SU-DHL-6 (cell line): ENCODE measurements at regions not wholly inside any gene's neighbourhood (a gene's known extent, or its start where the extent isn't known, plus 50 kb on each side); places are given as distances from the start of the nearest gene placed in this dataset.

ENCODE experiments used
- H2AFZ ChIP-seq: fragments of 200-600 bp; sonication (generic); 2 replicates; pipeline ENCODE4 v1.6.1; 2014; ENCODE audit warnings: low read depth, mild to moderate bottlenecking, moderate library complexity, mixed read lengths, antibody characterized with exemption, low read length; ENCODE audit not compliant: severe bottlenecking
- H3F3A ChIP-seq: fragments of 200-600 bp; shearing (Covaris generic); 2 replicates; pipeline ENCODE4 v1.6.0; 2016; ENCODE audit warnings: antibody characterized with exemption, mild to moderate bottlenecking; ENCODE audit not compliant: insufficient read depth
- H3K27ac ChIP-seq: fragments of 200-600 bp; sonication (generic); 2 replicates; pipeline ENCODE4 v1.5.1; 2016; ENCODE audit warnings: low read depth, mild to moderate bottlenecking, low read length, moderate library complexity, mixed read lengths
- H3K27me3 ChIP-seq: fragments of 200-600 bp; sonication (generic), shearing (Covaris generic); 2 replicates; pipeline ENCODE4 v1.6.0; 2014; ENCODE audit warnings: mild to moderate bottlenecking, low read length
- H3K36me3 ChIP-seq: fragments of 200-600 bp; sonication (generic); 2 replicates; pipeline ENCODE4 v1.6.1; 2014; ENCODE audit warnings: mild to moderate bottlenecking, low read length, mixed read lengths
- H3K4me2 ChIP-seq: fragments of 300-600, 200-600 bp; shearing (Covaris generic), sonication (generic); 2 replicates; pipeline ENCODE4 v1.6.0; 2014; ENCODE audit warnings: low read length, low read depth, mild to moderate bottlenecking; ENCODE audit not compliant: poor library complexity, severe bottlenecking
- H3K4me3 ChIP-seq: fragments of 200-600 bp; sonication (generic); 2 replicates; pipeline ENCODE4 v1.5.1; 2014; ENCODE audit warnings: antibody characterized with exemption, low read length, mild to moderate bottlenecking, mixed read lengths; ENCODE audit not compliant: insufficient read depth, poor library complexity, severe bottlenecking
- H3K79me2 ChIP-seq: fragments of 200-600 bp; sonication (generic); 2 replicates; pipeline ENCODE4 v1.6.1; 2014; ENCODE audit warnings: mild to moderate bottlenecking, low read length, moderate library complexity; ENCODE audit not compliant: insufficient read depth
- H3K9ac ChIP-seq: fragments of 200-600 bp; sonication (generic); 2 replicates; pipeline ENCODE4 v1.7.0; 2014; ENCODE audit warnings: mild to moderate bottlenecking, low read length
- H3K9me2 ChIP-seq: fragments of 200-600 bp; sonication (generic); replicated peaks from 2 replicates; pipeline ENCODE4 v1.6.1; 2014; ENCODE audit warnings: low read length; ENCODE audit not compliant: insufficient read depth
- H3K9me3 ChIP-seq: fragments of 200-600 bp; sonication (generic); 2 replicates; pipeline ENCODE4 v1.6.1; 2014; ENCODE audit warnings: low read length, mixed read lengths; ENCODE audit not compliant: insufficient read depth
- H4K20me1 ChIP-seq: fragments of 200-600 bp; sonication (generic); 2 replicates; pipeline ENCODE4 v1.6.1; 2014; ENCODE audit warnings: low read depth, mild to moderate bottlenecking, antibody characterized with exemption, low read length, moderate library complexity, mixed read lengths
- EZH2phosphoT487 ChIP-seq: fragments of 200-600 bp; sonication (generic), shearing (Covaris generic); conservative IDR thresholded peaks from 2 replicates; pipeline ENCODE4 v1.6.1; 2018; ENCODE audit warnings: mild to moderate bottlenecking, antibody characterized with exemption, low read length, moderate library complexity, mixed read lengths
- TF ChIP-seq, protein P1 (sequence below): fragments of 200-600 bp; sonication (generic); IDR thresholded peaks from one replicate; pipeline ENCODE4 v1.5.1; 2017; ENCODE audit warnings: antibody characterized with exemption, mild to moderate bottlenecking, low read length, moderate library complexity; ENCODE audit not compliant: insufficient read depth, poor library complexity, severe bottlenecking

DNA sequence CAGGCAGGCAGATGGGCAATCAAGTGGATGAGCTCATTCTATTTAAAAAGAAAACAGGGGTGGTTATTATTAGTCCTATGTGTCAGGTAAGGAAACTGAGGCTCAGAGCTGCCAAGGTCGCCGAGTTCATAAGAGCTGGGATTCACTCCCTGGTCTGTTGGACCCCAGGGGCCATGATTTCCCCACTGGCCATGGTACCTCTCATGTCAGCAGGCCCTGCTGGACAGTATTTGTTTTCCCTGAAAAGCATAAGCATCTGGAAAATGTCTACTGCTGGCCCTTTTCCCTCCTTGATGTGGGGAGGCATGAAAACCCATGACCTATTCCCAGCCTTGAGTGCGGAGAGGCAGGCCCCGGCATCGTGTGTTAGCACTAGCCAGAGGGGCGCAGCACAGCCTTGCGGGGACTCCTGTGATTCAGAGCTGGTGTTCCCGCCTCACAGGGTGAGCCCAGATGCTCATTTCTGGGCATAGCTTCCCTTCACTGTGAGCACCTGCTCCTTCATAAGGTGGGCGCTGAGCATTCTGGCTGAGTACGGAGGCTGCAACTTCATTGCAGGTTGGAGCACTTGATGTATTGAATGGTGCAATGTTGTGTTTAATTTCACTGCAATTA lies 617.5 kb downstream of the PTPRU start:
- Histone ChIP-seq H3K27ac (no peak overlapping the region), H3K9me2 (no peaks in the 10 kb centered on the region), H3K9ac (no peak overlapping the region), H3K4me2 (no peak overlapping the region), H2AFZ (no peak overlapping the region), H3F3A (no peaks in the 10 kb centered on the region), H3K27me3 (no peaks in the 10 kb centered on the region), H3K9me3 (no peaks in the 10 kb centered on the region), H3K36me3 (no peaks in the 10 kb centered on the region), H3K4me3 (no peak overlapping the region), H3K79me2 (no peaks in the 10 kb centered on the region), H4K20me1 (no peaks in the 10 kb centered on the region)
- TF ChIP-seq, protein P1, sequence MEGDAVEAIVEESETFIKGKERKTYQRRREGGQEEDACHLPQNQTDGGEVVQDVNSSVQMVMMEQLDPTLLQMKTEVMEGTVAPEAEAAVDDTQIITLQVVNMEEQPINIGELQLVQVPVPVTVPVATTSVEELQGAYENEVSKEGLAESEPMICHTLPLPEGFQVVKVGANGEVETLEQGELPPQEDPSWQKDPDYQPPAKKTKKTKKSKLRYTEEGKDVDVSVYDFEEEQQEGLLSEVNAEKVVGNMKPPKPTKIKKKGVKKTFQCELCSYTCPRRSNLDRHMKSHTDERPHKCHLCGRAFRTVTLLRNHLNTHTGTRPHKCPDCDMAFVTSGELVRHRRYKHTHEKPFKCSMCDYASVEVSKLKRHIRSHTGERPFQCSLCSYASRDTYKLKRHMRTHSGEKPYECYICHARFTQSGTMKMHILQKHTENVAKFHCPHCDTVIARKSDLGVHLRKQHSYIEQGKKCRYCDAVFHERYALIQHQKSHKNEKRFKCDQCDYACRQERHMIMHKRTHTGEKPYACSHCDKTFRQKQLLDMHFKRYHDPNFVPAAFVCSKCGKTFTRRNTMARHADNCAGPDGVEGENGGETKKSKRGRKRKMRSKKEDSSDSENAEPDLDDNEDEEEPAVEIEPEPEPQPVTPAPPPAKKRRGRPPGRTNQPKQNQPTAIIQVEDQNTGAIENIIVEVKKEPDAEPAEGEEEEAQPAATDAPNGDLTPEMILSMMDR = no peak
- no peak for TF ChIP-seq EZH2phosphoT487

DNA sequence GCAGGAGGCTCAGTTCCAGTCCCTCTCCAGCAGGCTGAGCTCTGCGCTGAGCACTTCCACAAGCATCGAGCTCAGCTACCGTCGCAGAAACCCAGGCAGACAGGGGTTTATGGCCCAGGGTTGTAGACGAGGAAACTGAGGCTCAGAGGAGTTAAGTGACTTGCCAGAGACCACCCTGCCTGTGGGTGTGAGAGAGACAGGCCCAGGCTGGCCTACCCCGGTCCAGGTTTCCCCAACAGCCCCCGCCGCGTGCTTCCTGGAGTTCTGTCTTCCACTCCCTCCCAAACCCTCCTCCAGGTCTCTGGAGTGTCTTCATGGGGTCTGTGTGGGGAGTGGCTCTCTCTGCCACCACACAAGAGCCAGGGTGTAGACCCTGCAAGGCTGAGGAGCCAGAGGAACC lies 615.9 kb downstream of the PTPRU start:
- TF ChIP-seq, protein P1 = no peak
- no peak for TF ChIP-seq EZH2phosphoT487
- Histone ChIP-seq H3K27ac (no peak overlapping the region), H4K20me1 (no peaks in the 10 kb centered on the region), H3F3A (no peaks in the 10 kb centered on the region), H3K9ac (no peak overlapping the region), H3K4me2 (no peak overlapping the region), H3K79me2 (no peaks in the 10 kb centered on the region), H3K4me3 (no peak overlapping the region), H3K36me3 (no peaks in the 10 kb centered on the region), H3K27me3 (no peaks in the 10 kb centered on the region), H3K9me2 (no peaks in the 10 kb centered on the region), H2AFZ (no peak overlapping the region), H3K9me3 (no peaks in the 10 kb centered on the region)

DNA sequence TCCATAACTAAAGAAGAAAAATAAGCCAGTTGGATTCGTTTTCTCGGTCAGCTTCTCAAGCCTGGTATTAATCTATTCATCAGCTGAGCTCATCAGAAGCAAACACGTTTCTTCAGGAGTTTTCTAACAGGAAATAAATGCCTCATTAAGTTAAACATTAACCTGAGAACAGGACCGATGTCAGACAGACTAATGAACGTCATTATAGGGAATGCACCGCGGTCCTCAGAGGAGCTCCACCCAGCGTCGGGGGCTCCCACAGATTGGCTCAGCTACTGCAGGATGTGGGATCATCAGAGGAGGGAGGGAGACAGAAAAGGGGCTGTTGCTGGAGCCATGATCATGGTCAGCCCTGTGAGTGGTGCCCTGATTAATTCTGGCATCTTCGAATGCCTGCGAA lies 615.4 kb downstream of the PTPRU start:
- Histone ChIP-seq H3K9ac (no peak overlapping the region), H3F3A (no peaks in the 10 kb centered on the region), H3K4me3 (no peak overlapping the region), H3K9me3 (no peaks in the 10 kb centered on the region), H2AFZ (no peak overlapping the region), H3K36me3 (no peaks in the 10 kb centered on the region), H3K4me2 (no peak overlapping the region), H3K27me3 (no peaks in the 10 kb centered on the region), H3K9me2 (no peaks in the 10 kb centered on the region), H3K27ac (no peak overlapping the region), H3K79me2 (no peaks in the 10 kb centered on the region), H4K20me1 (no peaks in the 10 kb centered on the region)
- TF ChIP-seq, protein P1 = no peak
- no peak for TF ChIP-seq EZH2phosphoT487
